Body of pancreas (tissue), 4 donors: ENCODE measurements at regions not wholly inside any gene's neighbourhood (a gene's known extent, or its start where the extent isn't known, plus 50 kb on each side); places are given as distances from the start of the nearest gene placed in this dataset.

Experiments
- CTCF ChIP-seq, 7 experiments: fragments of 450-650 bp in 4 of 7; fragments of 200-600 bp in 3 of 7; sonication (generic) in 3 of 7; IDR thresholded peaks; one replicate each; pipeline ENCODE4 v1.5.1; 2016 to 2019; ENCODE audit warnings: antibody characterized with exemption in 7 of 7
- POLR2A ChIP-seq, 3 donors: fragments of 450-650 bp; IDR thresholded peaks; one replicate each; pipeline ENCODE4 v1.6.1; 2016; ENCODE audit warnings: antibody characterized with exemption in 3 of 3, mild to moderate bottlenecking in 2 of 3

DNA sequence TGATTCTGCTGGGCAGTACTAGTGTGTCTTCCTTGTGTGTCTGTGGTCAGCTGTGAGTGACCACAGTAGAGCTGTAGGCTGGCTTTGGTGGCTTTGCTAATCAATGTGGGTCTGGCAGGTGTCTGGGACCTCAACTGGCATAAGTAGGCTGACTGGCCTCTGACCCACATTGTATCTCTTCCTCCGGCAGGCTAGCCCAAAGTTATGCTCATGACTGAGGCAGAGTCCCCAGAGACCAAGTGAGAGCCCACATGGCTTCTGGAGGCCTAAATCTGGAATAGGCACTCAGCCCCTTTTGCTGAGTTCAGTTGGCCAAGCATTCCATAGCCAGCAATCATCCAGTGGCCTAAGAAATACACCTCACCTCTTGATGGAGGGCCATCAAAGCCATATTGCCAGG is 289.1 kb upstream of the SUCLG2 start:
- TF ChIP-seq CTCF (IDR thresholded peaks at IDR 0.05) (no peak), POLR2A (IDR thresholded peaks at IDR 0.05) (no peak)
